IMR-90 (cell line): ENCODE measurements at regions not wholly inside any gene's neighbourhood (a gene's known extent, or its start where the extent isn't known, plus 50 kb on each side); places are given as distances from the start of the nearest gene placed in this dataset.

Source experiments
- ATAC-seq: fragments of 200-7000 bp; cut with Tn5 transposase; 2 replicates; pipeline ENCODE4 v1.9.1; 2020; ENCODE audit warnings: low read depth, mild to moderate bottlenecking, moderate library complexity
- BruUV-seq: library from RNA; stranded (reverse); fragments of 400-500 nt; replicated peaks from 2 replicates; lab custom pipeline; 2021; lab: Mats Ljungman, UMichigan
- CTCF ChIA-PET: fragments of 300-600 bp; formaldehyde crosslinking; extraction: SDS; loops from one replicate; lab custom pipeline; 2021; ENCODE audit warnings: antibody characterized with exemption; lab: Yijun Ruan, JAX
- POLR2A ChIA-PET: fragments of 300-600 bp; sonication (Branson Sonifier 250); formaldehyde crosslinking; loops from one replicate; lab custom pipeline; 2022; ENCODE audit warnings: antibody characterized with exemption; ENCODE audit not compliant: unreplicated experiment; lab: Charles Lee
- DNase-seq: peaks from one replicate; pipeline ENCODE4 v3.0.0; 2013
- H2AFZ ChIP-seq: replicated peaks from 2 replicates; pipeline ENCODE3; 2013; ENCODE audit warnings: low read length, mild to moderate bottlenecking; ENCODE audit not compliant: poor library complexity
- H2AK5ac ChIP-seq: 2 replicates; pipeline ENCODE4 v1.6.1; 2013; ENCODE audit warnings: low read depth, low read length, inconsistent platforms
- H2AK9ac ChIP-seq: replicated peaks from 2 replicates; pipeline ENCODE3; 2013; ENCODE audit warnings: mild to moderate bottlenecking, low read depth, low read length, moderate library complexity; ENCODE audit not compliant: poor library complexity
- H2BK120ac ChIP-seq: 2 replicates; pipeline ENCODE4 v1.6.1; 2013; ENCODE audit warnings: low read depth, low read length, inconsistent platforms
- H2BK15ac ChIP-seq: 3 replicates; pipeline ENCODE4 v1.6.1; 2013; ENCODE audit warnings: low read depth, low read length, inconsistent platforms
- H2BK20ac ChIP-seq: 2 replicates; pipeline ENCODE4 v1.6.1; 2013; ENCODE audit warnings: low read depth, mild to moderate bottlenecking, inconsistent platforms, low read length, moderate library complexity
- H2BK5ac ChIP-seq: 2 replicates; pipeline ENCODE4 v1.6.1; 2013; ENCODE audit warnings: mild to moderate bottlenecking, low read depth, low read length, inconsistent platforms; ENCODE audit not compliant: poor library complexity, severe bottlenecking
- H3K14ac ChIP-seq: replicated peaks from 2 replicates; pipeline ENCODE4 v1.6.1; 2013; ENCODE audit warnings: low read depth, low read length, inconsistent platforms
- H3K18ac ChIP-seq: 2 replicates; pipeline ENCODE4 v1.6.1; 2013; ENCODE audit warnings: low read depth, low read length, control low read depth
- H3K23ac ChIP-seq: 2 replicates; pipeline ENCODE4 v1.6.1; 2013; ENCODE audit warnings: low read depth, low read length, inconsistent platforms
- H3K27ac ChIP-seq: 2 replicates; pipeline ENCODE4 v1.5.1; 2013; ENCODE audit warnings: mild to moderate bottlenecking, control low read depth, low read length; ENCODE audit not compliant: insufficient read depth
- H3K27me3 ChIP-seq: 2 replicates; pipeline ENCODE4 v1.6.1; 2013; ENCODE audit warnings: low read length; ENCODE audit not compliant: control insufficient read depth, insufficient read depth
- H3K36me3 ChIP-seq: 2 replicates; pipeline ENCODE4 v1.6.1; 2013; ENCODE audit warnings: low read length, mixed read lengths; ENCODE audit not compliant: control insufficient read depth, insufficient read depth
- H3K4ac ChIP-seq: 2 replicates; pipeline ENCODE4 v1.6.1; 2013; ENCODE audit warnings: low read depth, low read length, inconsistent platforms
- H3K4me1 ChIP-seq: 2 replicates; pipeline ENCODE4 v1.6.1; 2013; ENCODE audit warnings: low read length, mixed read lengths; ENCODE audit not compliant: control insufficient read depth, insufficient read depth
- H3K4me2 ChIP-seq: 2 replicates; pipeline ENCODE4 v1.6.1; 2013; ENCODE audit warnings: low read depth, mild to moderate bottlenecking, control low read depth, low read length, moderate library complexity
- H3K4me3 ChIP-seq: 2 replicates; pipeline ENCODE4 v1.5.1; 2013; ENCODE audit warnings: low read depth, mild to moderate bottlenecking, control low read depth, low read length, moderate library complexity; ENCODE audit not compliant: insufficient read depth
- H3K56ac ChIP-seq: 2 replicates; pipeline ENCODE4 v1.6.1; 2013; ENCODE audit warnings: low read length, inconsistent platforms; ENCODE audit not compliant: insufficient read depth; ENCODE audit errors: extremely low read depth
- H3K79me1 ChIP-seq, 2 experiments: 2 replicates each; pipeline ENCODE4 v1.6.1; 2013; ENCODE audit warnings: low read length in 2 of 2, inconsistent platforms in 1 of 2, low read depth in 1 of 2
- H3K9ac ChIP-seq: 2 replicates; pipeline ENCODE4 v1.6.1; 2013; ENCODE audit warnings: low read depth, low read length, control low read depth
- H3K9me1 ChIP-seq: 2 replicates; pipeline ENCODE4 v1.6.1; 2013; ENCODE audit warnings: low read length, inconsistent platforms; ENCODE audit not compliant: insufficient read depth
- H3K9me3 ChIP-seq: 2 replicates; pipeline ENCODE4 v1.6.1; 2013; ENCODE audit warnings: low read length; ENCODE audit not compliant: control insufficient read depth, insufficient read depth
- H4K20me1 ChIP-seq: 2 replicates; pipeline ENCODE4 v1.6.1; 2013; ENCODE audit warnings: low read length, inconsistent platforms; ENCODE audit not compliant: insufficient read depth
- H4K5ac ChIP-seq: 2 replicates; pipeline ENCODE4 v1.6.1; 2013; ENCODE audit warnings: mild to moderate bottlenecking, low read depth, low read length, control low read depth
- H4K8ac ChIP-seq, 2 experiments: 2 replicates each; pipeline ENCODE4 v1.6.1; 2013; ENCODE audit warnings: low read depth in 2 of 2, low read length in 2 of 2, control low read depth in 1 of 2, inconsistent platforms in 1 of 2
- H4K91ac ChIP-seq: 2 replicates; pipeline ENCODE4 v1.6.1; 2013; ENCODE audit warnings: low read depth, low read length, inconsistent platforms; ENCODE audit not compliant: insufficient read depth
- BHLHE40 ChIP-seq: fragments of 150-350 bp; IDR thresholded peaks from 2 replicates; pipeline ENCODE4 v1.6.1; 2016; ENCODE audit warnings: mild to moderate bottlenecking, low read depth, low read length
- CEBPB ChIP-seq: IDR thresholded peaks from 2 replicates; pipeline ENCODE4 v1.6.1; 2012; ENCODE audit warnings: low read depth, low read length, improper control_type of control experiment
- ELK1 ChIP-seq: fragments of 150-350 bp; IDR thresholded peaks from 2 replicates; pipeline ENCODE4 v1.6.1; 2016; ENCODE audit warnings: low read depth, mild to moderate bottlenecking, low read length, moderate library complexity, borderline replicate concordance
- FOS ChIP-seq: fragments of 150-350 bp; IDR thresholded peaks from 2 replicates; pipeline ENCODE4 v1.6.1; 2016; ENCODE audit warnings: low read depth, low read length
- MAFK ChIP-seq: IDR thresholded peaks from 2 replicates; pipeline ENCODE4 v1.6.1; 2012; ENCODE audit warnings: low read depth, low read length, improper control_type of control experiment
- MAZ ChIP-seq: IDR thresholded peaks from 2 replicates; pipeline ENCODE4 v1.6.1; 2012; ENCODE audit warnings: low read depth, mild to moderate bottlenecking, low read length, improper control_type of control experiment, moderate library complexity, borderline replicate concordance
- MXI1 ChIP-seq: IDR thresholded peaks from 2 replicates; pipeline ENCODE4 v1.6.1; 2012; ENCODE audit warnings: low read depth, mild to moderate bottlenecking, low read length, moderate library complexity, borderline replicate concordance
- NFE2L2 ChIP-seq: fragments of 150-350 bp; IDR thresholded peaks from 2 replicates; pipeline ENCODE4 v1.6.1; 2016; ENCODE audit warnings: low read depth, mild to moderate bottlenecking, low read length
- POLR2A ChIP-seq: IDR thresholded peaks from 2 replicates; pipeline ENCODE4 v1.6.1; 2012; ENCODE audit warnings: mild to moderate bottlenecking, low read depth, low read length
- RAD21 ChIP-seq: IDR thresholded peaks from 2 replicates; pipeline ENCODE4 v1.6.1; 2012; ENCODE audit warnings: low read length, improper control_type of control experiment
- RCOR1 ChIP-seq: IDR thresholded peaks from 2 replicates; pipeline ENCODE4 v1.6.1; 2012; ENCODE audit warnings: mild to moderate bottlenecking, low read length, improper control_type of control experiment; ENCODE audit not compliant: insufficient replicate concordance
- RFX5 ChIP-seq: IDR thresholded peaks from 2 replicates; pipeline ENCODE4 v1.8.0; 2012; ENCODE audit warnings: low read depth, mild to moderate bottlenecking, low read length, moderate library complexity
- WGBS, 2 experiments: methylation state at CpG; one replicate each; pipeline versions ENCODE4 v1.1.5 to v1.1.7; 2013; ENCODE audit warnings: missing lambda C conversion rate in 2 of 2; ENCODE audit not compliant: insufficient read length in 1 of 2; ENCODE audit errors: extremely low coverage in 2 of 2; 5-methylcytosine and 5-hydroxymethylcytosine counted together
- dilution Hi-C: fragments of 300-500 bp; cut with HindIII; formaldehyde crosslinking; loops from one replicate; pipeline ENCODE4 v1.14.3; 2018; ENCODE audit warnings: low sequenced_read_pairs; ENCODE audit not compliant: unreplicated experiment
- in situ Hi-C: fragments of 300-500 bp; cut with MboI; formaldehyde crosslinking; loops from 3 replicates; pipeline ENCODE4 v1.14.3; 2019; ENCODE audit warnings: low sequenced_read_pairs, inconsistent platforms, mixed read lengths
- intact Hi-C: fragments of 100-400 bp; cut with micrococcal nuclease; formaldehyde crosslinking; loops from 2 replicates; pipeline ENCODE4 v1.10.0; 2022
- TF ChIP-seq, protein P1 (sequence below): conservative IDR thresholded peaks from 2 replicates; pipeline ENCODE4 v1.5.1; 2012; ENCODE audit warnings: mild to moderate bottlenecking, low read depth, low read length, improper control_type of control experiment
- TF ChIP-seq, protein P2 (sequence below): fragments of 150-350 bp; IDR thresholded peaks from 2 replicates; pipeline ENCODE4 v1.6.1; 2017; ENCODE audit warnings: mild to moderate bottlenecking, antibody characterized with exemption, low read length, low read depth

GRCh38 chr5:147112899-147113298, 121.9 kb upstream of the STK32A start:
- TF ChIP-seq, protein P1, sequence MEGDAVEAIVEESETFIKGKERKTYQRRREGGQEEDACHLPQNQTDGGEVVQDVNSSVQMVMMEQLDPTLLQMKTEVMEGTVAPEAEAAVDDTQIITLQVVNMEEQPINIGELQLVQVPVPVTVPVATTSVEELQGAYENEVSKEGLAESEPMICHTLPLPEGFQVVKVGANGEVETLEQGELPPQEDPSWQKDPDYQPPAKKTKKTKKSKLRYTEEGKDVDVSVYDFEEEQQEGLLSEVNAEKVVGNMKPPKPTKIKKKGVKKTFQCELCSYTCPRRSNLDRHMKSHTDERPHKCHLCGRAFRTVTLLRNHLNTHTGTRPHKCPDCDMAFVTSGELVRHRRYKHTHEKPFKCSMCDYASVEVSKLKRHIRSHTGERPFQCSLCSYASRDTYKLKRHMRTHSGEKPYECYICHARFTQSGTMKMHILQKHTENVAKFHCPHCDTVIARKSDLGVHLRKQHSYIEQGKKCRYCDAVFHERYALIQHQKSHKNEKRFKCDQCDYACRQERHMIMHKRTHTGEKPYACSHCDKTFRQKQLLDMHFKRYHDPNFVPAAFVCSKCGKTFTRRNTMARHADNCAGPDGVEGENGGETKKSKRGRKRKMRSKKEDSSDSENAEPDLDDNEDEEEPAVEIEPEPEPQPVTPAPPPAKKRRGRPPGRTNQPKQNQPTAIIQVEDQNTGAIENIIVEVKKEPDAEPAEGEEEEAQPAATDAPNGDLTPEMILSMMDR, result no peak
- TF ChIP-seq CEBPB (no peak), NFE2L2 (no peak), ELK1 (no peak), RFX5 (no peak), RCOR1 (no peak), MXI1 (no peak), MAZ (no peak), RAD21 (no peak), POLR2A (no peak), FOS (no peak), BHLHE40 (no peak), MAFK (no peak)
- TF ChIP-seq, protein P2, sequence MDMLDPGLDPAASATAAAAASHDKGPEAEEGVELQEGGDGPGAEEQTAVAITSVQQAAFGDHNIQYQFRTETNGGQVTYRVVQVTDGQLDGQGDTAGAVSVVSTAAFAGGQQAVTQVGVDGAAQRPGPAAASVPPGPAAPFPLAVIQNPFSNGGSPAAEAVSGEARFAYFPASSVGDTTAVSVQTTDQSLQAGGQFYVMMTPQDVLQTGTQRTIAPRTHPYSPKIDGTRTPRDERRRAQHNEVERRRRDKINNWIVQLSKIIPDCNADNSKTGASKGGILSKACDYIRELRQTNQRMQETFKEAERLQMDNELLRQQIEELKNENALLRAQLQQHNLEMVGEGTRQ, result no peak
- DNase-seq, result no peak
- H2BK5ac ChIP-seq, result no peak overlapping the region
- H3K4me2 ChIP-seq, result no peak overlapping the region
- H4K8ac ChIP-seq, result no peak overlapping the region
- no peaks in the 10 kb centered on the region for H4K20me1 ChIP-seq
- dilution Hi-C loops (no loop called here), intact Hi-C loops (no loop called here), in situ Hi-C loops (no loop called here)
- ATAC-seq, result no peak
- no TSS peak for BruUV-seq
- H2AK9ac ChIP-seq, result no peak overlapping the region
- no peak overlapping the region for H2AFZ ChIP-seq
- no peak overlapping the region for H2BK15ac ChIP-seq
- no peak overlapping the region for H4K91ac ChIP-seq
- no peaks in the 10 kb centered on the region for H3K4me1 ChIP-seq
- H3K36me3 ChIP-seq, result no peaks in the 10 kb centered on the region
- no peaks in the 10 kb centered on the region for H3K9me1 ChIP-seq
- H3K23ac ChIP-seq, result no peak overlapping the region
- H4K5ac ChIP-seq, result no peak overlapping the region
- H2BK20ac ChIP-seq, result no peak overlapping the region
- H3K56ac ChIP-seq, result no peak overlapping the region
- no peaks in the 10 kb centered on the region for H3K9me3 ChIP-seq
- POLR2A ChIA-PET, result no interaction called here
- CTCF ChIA-PET, result no interaction called here
- H2BK120ac ChIP-seq, result no peak overlapping the region
- H3K4me3 ChIP-seq, result no peak overlapping the region
- no peaks in the 10 kb centered on the region for H3K27me3 ChIP-seq
- no peaks in the 10 kb centered on the region for H3K79me1 ChIP-seq
- H3K27ac ChIP-seq, result no peak overlapping the region
- H3K9ac ChIP-seq, result no peak overlapping the region
- no peak overlapping the region for H2AK5ac ChIP-seq
- no peak overlapping the region for H3K14ac ChIP-seq
- WGBS, 2 experiments, result no CpG with 5 or more reads among the region's 1 CpG
- no peak overlapping the region for H3K4ac ChIP-seq
- no peak overlapping the region for H3K18ac ChIP-seq
